ENCODE measurements at regions not wholly inside any gene's neighbourhood (a gene's known extent, or its start where the extent isn't known, plus 50 kb on each side); places are given as distances from the start of the nearest gene placed in this dataset.

DNA sequence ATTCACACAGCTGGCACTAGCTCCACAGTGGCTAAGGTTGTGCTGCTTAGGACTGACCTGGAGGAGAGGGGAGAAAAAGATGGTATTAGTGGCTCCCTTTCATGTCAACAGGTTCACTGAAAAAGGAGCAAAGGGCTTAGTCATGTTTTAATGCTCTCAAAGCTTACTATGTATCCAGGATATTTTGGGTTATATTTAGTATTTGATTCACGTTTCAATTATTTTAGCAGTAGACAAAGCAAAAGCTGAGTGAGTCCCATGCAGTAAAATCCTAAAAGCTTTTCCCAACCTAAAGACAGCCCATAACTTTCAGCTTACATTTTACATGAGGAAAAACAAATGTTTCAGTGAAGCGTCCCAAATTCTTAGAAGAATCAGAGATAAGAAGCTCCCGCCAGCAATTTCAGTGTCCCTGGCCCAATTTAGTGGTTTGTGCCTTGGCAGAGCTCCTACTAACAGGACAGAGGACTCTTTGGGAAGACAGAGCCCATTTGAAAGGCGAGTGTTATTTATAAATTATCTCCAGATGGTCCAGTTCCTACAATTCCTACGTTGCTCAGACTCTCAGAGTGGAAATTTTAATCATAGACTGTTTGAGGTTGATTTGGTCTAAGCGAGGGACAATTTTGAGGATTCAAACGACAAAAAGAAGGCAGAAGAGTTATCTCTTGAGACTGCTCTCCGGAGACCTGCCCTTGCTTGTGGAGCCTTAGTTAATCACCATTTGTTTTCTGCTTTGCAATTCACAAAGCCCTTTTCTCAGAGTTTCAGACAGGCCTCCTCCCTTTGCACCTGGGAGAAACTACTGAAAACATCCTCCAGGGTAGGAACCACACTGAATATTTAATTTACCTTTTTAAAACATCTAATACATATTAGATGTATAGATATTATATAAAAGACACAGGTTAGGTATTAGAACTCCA is 225.0 kb upstream of the ANKRD55 start:
- Histone ChIP-seq H3K79me2 (ENCODE audit: control insufficient read depth, insufficient read depth, low read length, poor library complexity) (no peaks in the 10 kb centered on the region), H2AFZ (ENCODE audit: insufficient read depth, low read length, poor library complexity) (no peak overlapping the region), H2BK120ac (ENCODE audit: insufficient read depth, low read length, poor library complexity) (no peak overlapping the region), H4K8ac (ENCODE audit: low read depth, low read length) (no peak overlapping the region), H4K91ac (ENCODE audit: low read depth, low read length) (no peak overlapping the region), H3K23ac (ENCODE audit: low read length) (no peak overlapping the region), H3K14ac (ENCODE audit: low read length) (no peak overlapping the region), H4K12ac (ENCODE audit: low read depth, low read length) (no peak overlapping the region), H3K4ac (ENCODE audit: low read depth, low read length) (no peak overlapping the region), H3K9me3 (ENCODE audit: insufficient read depth, low read depth, low read length) (no peaks in the 10 kb centered on the region), H3K4me3 (ENCODE audit: low read depth, low read length) (no peak overlapping the region), H3K4me1 (ENCODE audit: control insufficient read depth in 1 of 2, insufficient read depth in 2 of 2, low read length in 2 of 2) (peaks cover 18 to 21% of the 10 kb centered on the region in 2 experiments), H2BK12ac (ENCODE audit: low read length) (no peak overlapping the region), H3K27me3 (ENCODE audit: insufficient read depth, low read length) (no peaks in the 10 kb centered on the region), H3K27ac (ENCODE audit: low read depth, low read length) (no peak overlapping the region), H3K18ac (ENCODE audit: low read length) (no peak overlapping the region), H2BK5ac (ENCODE audit: low read depth, low read length, poor library complexity) (no peak overlapping the region), H3K79me1 (ENCODE audit: low read length) (peaks cover 4% of the 10 kb centered on the region), H2AK5ac (ENCODE audit: low read length) (no peak overlapping the region), H3K36me3 (ENCODE audit: control insufficient read depth in 1 of 2, insufficient read depth in 2 of 2, low read length in 2 of 2) (no peaks in the 10 kb centered on the region), H3K9ac (ENCODE audit: low read length) (no peak overlapping the region), H3K4me2 (ENCODE audit: low read length) (no peak overlapping the region)
- DNase-seq = no peak
- WGBS (ENCODE audit: extremely low coverage, insufficient coverage, insufficient read length) = no CpG with 5 or more reads among the region's 8 CpGs

DNA sequence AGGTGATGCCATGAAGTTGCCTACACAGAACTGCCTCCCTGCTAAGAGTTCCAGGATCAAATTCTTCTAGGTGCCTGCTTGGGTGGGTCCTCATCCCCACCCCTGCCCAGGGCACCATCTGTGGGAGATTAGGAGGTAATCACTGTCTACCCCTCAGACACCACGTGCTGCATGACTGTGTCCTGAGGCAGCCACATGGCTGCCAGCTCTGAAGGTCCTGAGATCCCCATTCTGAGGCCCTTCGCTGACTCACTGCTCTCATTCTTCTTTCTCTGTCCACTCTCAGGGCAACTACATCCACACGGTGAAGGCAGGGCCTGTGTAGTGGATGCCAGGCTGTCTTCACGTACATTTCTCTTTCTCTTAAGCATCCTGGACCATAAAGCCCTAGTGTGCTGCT is 222.9 kb upstream of the ANKRD55 start:
- Histone ChIP-seq H2AFZ (ENCODE audit: insufficient read depth, low read length, poor library complexity) (no peak overlapping the region), H3K27ac (ENCODE audit: low read depth, low read length) (no peak overlapping the region), H4K8ac (ENCODE audit: low read depth, low read length) (no peak overlapping the region), H3K79me2 (ENCODE audit: control insufficient read depth, insufficient read depth, low read length, poor library complexity) (no peaks in the 10 kb centered on the region), H4K91ac (ENCODE audit: low read depth, low read length) (no peak overlapping the region), H3K23ac (ENCODE audit: low read length) (no peak overlapping the region), H2BK12ac (ENCODE audit: low read length) (no peak overlapping the region), H2AK5ac (ENCODE audit: low read length) (no peak overlapping the region), H3K4me3 (ENCODE audit: low read depth, low read length) (no peak overlapping the region), H3K79me1 (ENCODE audit: low read length) (peaks cover 4% of the 10 kb centered on the region), H4K12ac (ENCODE audit: low read depth, low read length) (no peak overlapping the region), H3K9me3 (ENCODE audit: insufficient read depth, low read depth, low read length) (no peaks in the 10 kb centered on the region), H3K4me1 (ENCODE audit: control insufficient read depth in 1 of 2, insufficient read depth in 2 of 2, low read length in 2 of 2) (peaks cover 18 to 21% of the 10 kb centered on the region in 2 experiments), H3K4ac (ENCODE audit: low read depth, low read length) (no peak overlapping the region), H3K18ac (ENCODE audit: low read length) (no peak overlapping the region), H3K9ac (ENCODE audit: low read length) (no peak overlapping the region), H2BK5ac (ENCODE audit: low read depth, low read length, poor library complexity) (no peak overlapping the region), H3K14ac (ENCODE audit: low read length) (no peak overlapping the region), H3K36me3 (ENCODE audit: control insufficient read depth in 1 of 2, insufficient read depth in 2 of 2, low read length in 2 of 2) (no peaks in the 10 kb centered on the region), H2BK120ac (ENCODE audit: insufficient read depth, low read length, poor library complexity) (no peak overlapping the region), H3K4me2 (ENCODE audit: low read length) (no peak overlapping the region), H3K27me3 (ENCODE audit: insufficient read depth, low read length) (no peaks in the 10 kb centered on the region)
- peak in 1 of 2 donors; percentile 11 for DNase-seq
- no CpG with 5 or more reads among the region's 4 CpGs for WGBS (ENCODE audit: extremely low coverage, insufficient coverage, insufficient read length)

DNA sequence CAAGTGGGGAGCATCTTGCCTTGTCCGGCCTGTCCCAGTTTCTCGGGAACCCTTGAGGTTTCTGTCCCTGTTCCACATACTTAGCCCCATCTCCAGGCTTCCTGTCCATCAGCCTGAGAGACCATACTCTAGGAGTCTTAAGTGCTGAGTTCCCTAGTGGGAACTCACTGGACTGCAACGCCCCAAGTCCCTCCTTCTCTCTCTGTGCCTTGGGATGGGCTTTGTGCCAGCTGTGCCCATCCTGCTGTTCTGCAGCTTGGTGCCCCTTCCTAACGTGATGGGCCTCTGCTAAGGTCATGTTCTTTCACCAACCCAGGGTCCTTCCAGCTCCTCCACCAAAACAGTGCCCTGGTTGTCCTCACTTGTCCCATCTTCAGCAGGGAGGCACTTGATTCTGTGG is 222.3 kb upstream of the ANKRD55 start:
- Histone ChIP-seq H4K12ac (ENCODE audit: low read depth, low read length) (no peak overlapping the region), H4K91ac (ENCODE audit: low read depth, low read length) (peak overlapping the region; percentile 16), H3K14ac (ENCODE audit: low read length) (no peak overlapping the region), H3K18ac (ENCODE audit: low read length) (peak overlapping the region; percentile 50), H3K79me1 (ENCODE audit: low read length) (peaks cover 4% of the 10 kb centered on the region), H2BK12ac (ENCODE audit: low read length) (peak overlapping the region; percentile 15), H3K79me2 (ENCODE audit: control insufficient read depth, insufficient read depth, low read length, poor library complexity) (no peaks in the 10 kb centered on the region), H3K23ac (ENCODE audit: low read length) (no peak overlapping the region), H3K27me3 (ENCODE audit: insufficient read depth, low read length) (no peaks in the 10 kb centered on the region), H3K4me1 (ENCODE audit: control insufficient read depth in 1 of 2, insufficient read depth in 2 of 2, low read length in 2 of 2) (peaks cover 16 to 17% of the 10 kb centered on the region in 2 experiments), H3K4me2 (ENCODE audit: low read length) (no peak overlapping the region), H2AFZ (ENCODE audit: insufficient read depth, low read length, poor library complexity) (no peak overlapping the region), H3K27ac (ENCODE audit: low read depth, low read length) (no peak overlapping the region), H3K9ac (ENCODE audit: low read length) (no peak overlapping the region), H3K4ac (ENCODE audit: low read depth, low read length) (no peak overlapping the region), H4K8ac (ENCODE audit: low read depth, low read length) (no peak overlapping the region), H3K36me3 (ENCODE audit: control insufficient read depth in 1 of 2, insufficient read depth in 2 of 2, low read length in 2 of 2) (no peaks in the 10 kb centered on the region), H2BK120ac (ENCODE audit: insufficient read depth, low read length, poor library complexity) (peak overlapping the region; percentile 23), H2AK5ac (ENCODE audit: low read length) (no peak overlapping the region), H2BK5ac (ENCODE audit: low read depth, low read length, poor library complexity) (no peak overlapping the region), H3K9me3 (ENCODE audit: insufficient read depth, low read depth, low read length) (no peaks in the 10 kb centered on the region), H3K4me3 (ENCODE audit: low read depth, low read length) (no peak overlapping the region)
- WGBS (ENCODE audit: extremely low coverage, insufficient coverage, insufficient read length) = no CpG with 5 or more reads among the region's 4 CpGs
- DNase-seq = no peak

DNA sequence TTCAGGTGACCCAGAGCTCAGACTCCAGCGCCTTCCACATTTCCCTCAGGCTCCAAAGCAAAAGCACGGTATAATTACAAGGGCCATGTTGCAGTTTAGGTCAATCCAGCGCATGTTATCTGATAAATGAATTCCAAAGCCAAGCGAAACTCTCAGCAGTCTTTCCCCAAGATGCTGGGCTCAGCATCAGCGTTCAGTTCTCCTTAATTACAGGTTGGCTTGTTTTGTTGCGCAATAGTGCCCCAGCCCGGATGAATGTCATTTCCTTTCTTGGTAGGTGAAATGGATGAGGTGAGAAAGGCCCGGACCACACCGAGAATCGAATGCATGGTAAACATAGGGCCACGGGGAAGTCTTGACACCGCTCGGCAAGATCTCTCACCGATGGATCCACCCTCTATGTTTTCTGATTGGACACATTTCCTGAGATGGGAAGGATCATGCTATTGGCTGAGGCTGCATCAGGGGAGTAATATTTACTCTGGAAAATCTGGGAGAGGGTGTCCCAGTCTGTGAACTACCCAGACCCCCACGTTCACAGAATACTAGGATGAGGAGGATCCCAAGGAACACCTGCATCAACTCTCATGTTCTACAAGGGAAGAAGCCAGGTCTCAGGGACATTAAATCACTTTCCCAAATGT is 221.2 kb upstream of the ANKRD55 start:
- Histone ChIP-seq H3K27me3 (ENCODE audit: insufficient read depth, low read length) (no peaks in the 10 kb centered on the region), H3K23ac (ENCODE audit: low read length) (no peak overlapping the region), H2BK5ac (ENCODE audit: low read depth, low read length, poor library complexity) (peak overlapping the region; percentile 49), H2AK5ac (ENCODE audit: low read length) (no peak overlapping the region), H3K4ac (ENCODE audit: low read depth, low read length) (no peak overlapping the region), H3K79me1 (ENCODE audit: low read length) (peaks cover 4% of the 10 kb centered on the region), H3K9ac (ENCODE audit: low read length) (no peak overlapping the region), H3K27ac (ENCODE audit: low read depth, low read length) (no peak overlapping the region), H4K91ac (ENCODE audit: low read depth, low read length) (no peak overlapping the region), H2AFZ (ENCODE audit: insufficient read depth, low read length, poor library complexity) (no peak overlapping the region), H3K18ac (ENCODE audit: low read length) (no peak overlapping the region), H4K8ac (ENCODE audit: low read depth, low read length) (no peak overlapping the region), H3K14ac (ENCODE audit: low read length) (no peak overlapping the region), H3K9me3 (ENCODE audit: insufficient read depth, low read depth, low read length) (no peaks in the 10 kb centered on the region), H3K4me2 (ENCODE audit: low read length) (no peak overlapping the region), H4K12ac (ENCODE audit: low read depth, low read length) (no peak overlapping the region), H3K79me2 (ENCODE audit: control insufficient read depth, insufficient read depth, low read length, poor library complexity) (no peaks in the 10 kb centered on the region), H3K4me1 (ENCODE audit: control insufficient read depth in 1 of 2, insufficient read depth in 2 of 2, low read length in 2 of 2) (peaks cover 16% of the 10 kb centered on the region in 2 experiments), H2BK12ac (ENCODE audit: low read length) (peak overlapping the region; percentile 7), H2BK120ac (ENCODE audit: insufficient read depth, low read length, poor library complexity) (peak overlapping the region; percentile 8), H3K4me3 (ENCODE audit: low read depth, low read length) (no peak overlapping the region), H3K36me3 (ENCODE audit: control insufficient read depth in 1 of 2, insufficient read depth in 2 of 2, low read length in 2 of 2) (no peaks in the 10 kb centered on the region)
- WGBS (ENCODE audit: extremely low coverage, insufficient coverage, insufficient read length) = no CpG with 5 or more reads among the region's 15 CpGs
- peak; percentile 81 to 97 for DNase-seq
